ENCODE measurements at regions not wholly inside any gene's neighbourhood (a gene's known extent, or its start where the extent isn't known, plus 50 kb on each side); places are given as distances from the start of the nearest gene placed in this dataset.

GRCh38 chr3:181660337-181660736 is 51.4 kb upstream of the SOX2 start:
- no peaks in the 10 kb centered on the region for H3K4me1 Mint-ChIP-seq (ENCODE audit: low read depth, unreplicated experiment)
- no peak overlapping the region for H3K27ac Mint-ChIP-seq (ENCODE audit: unreplicated experiment)

GRCh38 chr3:181637456-181637855 is 74.3 kb upstream of the SOX2 start:
- Mint-ChIP-seq H3K9me3 (ENCODE audit: unreplicated experiment) (peaks cover 1% of the 10 kb centered on the region), H3K27me3 (ENCODE audit: unreplicated experiment) (peaks cover 3% of the 10 kb centered on the region), H3K27ac (ENCODE audit: unreplicated experiment) (no peak overlapping the region), H3K36me3 (ENCODE audit: unreplicated experiment) (no peaks in the 10 kb centered on the region), H3K4me1 (ENCODE audit: low read depth, unreplicated experiment) (peaks cover 18% of the 10 kb centered on the region), H3K4me3 (ENCODE audit: unreplicated experiment) (no peak overlapping the region)
- no peak for DNase-seq
- no peak for TF ChIP-seq CTCF (IDR thresholded peaks at IDR 0.05; ENCODE audit: partially characterized antibody, unreplicated experiment)

More at GRCh38 chr3:181660337-181660736, 51.4 kb upstream of the SOX2 start:
- no peaks in the 10 kb centered on the region for H3K36me3 Mint-ChIP-seq (ENCODE audit: unreplicated experiment)
- no peaks in the 10 kb centered on the region for H3K27me3 Mint-ChIP-seq (ENCODE audit: unreplicated experiment)
- no peak overlapping the region for H3K4me3 Mint-ChIP-seq (ENCODE audit: unreplicated experiment)
- no peak for DNase-seq
- TF ChIP-seq CTCF (IDR thresholded peaks at IDR 0.05; ENCODE audit: partially characterized antibody, unreplicated experiment): no peak
- H3K9me3 Mint-ChIP-seq (ENCODE audit: unreplicated experiment): no peaks in the 10 kb centered on the region

GRCh38 chr3:181637056-181637455 is 74.7 kb upstream of the SOX2 start:
- DNase-seq: no peak
- H3K4me3 Mint-ChIP-seq (ENCODE audit: unreplicated experiment): no peak overlapping the region
- H3K36me3 Mint-ChIP-seq (ENCODE audit: unreplicated experiment): no peaks in the 10 kb centered on the region
- TF ChIP-seq CTCF (IDR thresholded peaks at IDR 0.05; ENCODE audit: partially characterized antibody, unreplicated experiment): no peak
- H3K27me3 Mint-ChIP-seq (ENCODE audit: unreplicated experiment): peaks cover 3% of the 10 kb centered on the region
- H3K9me3 Mint-ChIP-seq (ENCODE audit: unreplicated experiment): peaks cover 1% of the 10 kb centered on the region
- peaks cover 18% of the 10 kb centered on the region for H3K4me1 Mint-ChIP-seq (ENCODE audit: low read depth, unreplicated experiment)
- no peak overlapping the region for H3K27ac Mint-ChIP-seq (ENCODE audit: unreplicated experiment)

GRCh38 chr3:181635141-181635540 is 76.6 kb upstream of the SOX2 start:
- TF ChIP-seq CTCF (IDR thresholded peaks at IDR 0.05; ENCODE audit: partially characterized antibody, unreplicated experiment): no peak
- Mint-ChIP-seq H3K9me3 (ENCODE audit: unreplicated experiment) (peaks cover 1% of the 10 kb centered on the region), H3K27ac (ENCODE audit: unreplicated experiment) (no peak overlapping the region), H3K4me3 (ENCODE audit: unreplicated experiment) (no peak overlapping the region), H3K36me3 (ENCODE audit: unreplicated experiment) (no peaks in the 10 kb centered on the region), H3K27me3 (ENCODE audit: unreplicated experiment) (peaks cover 3% of the 10 kb centered on the region), H3K4me1 (ENCODE audit: low read depth, unreplicated experiment) (peaks cover 9% of the 10 kb centered on the region)
- DNase-seq: no peak

- peaks cover 3% of the 10 kb centered on the region for H3K27me3 Mint-ChIP-seq (ENCODE audit: unreplicated experiment)
- TF ChIP-seq CTCF (IDR thresholded peaks at IDR 0.05; ENCODE audit: partially characterized antibody, unreplicated experiment): no peak
Observed at GRCh38 chr3:181633556-181633955, 78.2 kb upstream of the SOX2 start.

More at GRCh38 chr3:181633556-181633955, 78.2 kb upstream of the SOX2 start:
- DNase-seq: no peak
- no peak overlapping the region for H3K4me3 Mint-ChIP-seq (ENCODE audit: unreplicated experiment)
- H3K27ac Mint-ChIP-seq (ENCODE audit: unreplicated experiment): no peak overlapping the region
- H3K36me3 Mint-ChIP-seq (ENCODE audit: unreplicated experiment): no peaks in the 10 kb centered on the region
- H3K4me1 Mint-ChIP-seq (ENCODE audit: low read depth, unreplicated experiment): peaks cover 7% of the 10 kb centered on the region
- peaks cover 1% of the 10 kb centered on the region for H3K9me3 Mint-ChIP-seq (ENCODE audit: unreplicated experiment)

Data from glutamatergic neuron (in vitro differentiated cells).